ENCODE measurements at regions not wholly inside any gene's neighbourhood (a gene's known extent, or its start where the extent isn't known, plus 50 kb on each side); places are given as distances from the start of the nearest gene placed in this dataset.

GRCh38 chr2:49830846-49831245 lies 676.5 kb upstream of the FSHR start:
- Histone ChIP-seq H3K36me3 (ENCODE audit: control insufficient read depth, insufficient read depth, low read length) (no peaks in the 10 kb centered on the region), H3K27me3 (replicated peaks; ENCODE audit: control insufficient read depth, insufficient read depth, low read length) (no peaks in the 10 kb centered on the region), H3K4me3 (replicated peaks; ENCODE audit: low read depth, low read length) (no peak overlapping the region)
- no peak for DNase-seq (ENCODE audit: extremely low read depth, insufficient read length)
- no peak for TF ChIP-seq CTCF (IDR thresholded peaks at IDR 0.05; ENCODE audit: insufficient read depth, low read length, poor library complexity, severe bottlenecking)

GRCh38 chr2:49827366-49827765 lies 673.1 kb upstream of the FSHR start:
- Histone ChIP-seq H3K4me3 (replicated peaks; ENCODE audit: low read depth, low read length) (no peak overlapping the region), H3K27me3 (replicated peaks; ENCODE audit: control insufficient read depth, insufficient read depth, low read length) (no peaks in the 10 kb centered on the region), H3K36me3 (ENCODE audit: control insufficient read depth, insufficient read depth, low read length) (no peaks in the 10 kb centered on the region)
- DNase-seq (ENCODE audit: extremely low read depth, insufficient read length) = no peak
- no peak for TF ChIP-seq CTCF (IDR thresholded peaks at IDR 0.05; ENCODE audit: insufficient read depth, low read length, poor library complexity, severe bottlenecking)

GRCh38 chr2:49813208-49813607 lies 658.9 kb upstream of the FSHR start:
- DNase-seq (ENCODE audit: extremely low read depth, insufficient read length) = no peak
- no peak overlapping the region for H3K4me3 ChIP-seq (replicated peaks; ENCODE audit: low read depth, low read length)
- TF ChIP-seq CTCF (IDR thresholded peaks at IDR 0.05; ENCODE audit: insufficient read depth, low read length, poor library complexity, severe bottlenecking) = no peak
- H3K36me3 ChIP-seq (ENCODE audit: control insufficient read depth, insufficient read depth, low read length) = no peaks in the 10 kb centered on the region
- H3K27me3 ChIP-seq (replicated peaks; ENCODE audit: control insufficient read depth, insufficient read depth, low read length) = no peaks in the 10 kb centered on the region

- no peaks in the 10 kb centered on the region for H3K36me3 ChIP-seq (ENCODE audit: control insufficient read depth, insufficient read depth, low read length)
- H3K27me3 ChIP-seq (replicated peaks; ENCODE audit: control insufficient read depth, insufficient read depth, low read length) = no peaks in the 10 kb centered on the region
- H3K4me3 ChIP-seq (replicated peaks; ENCODE audit: low read depth, low read length) = no peak overlapping the region
- no peak for DNase-seq (ENCODE audit: extremely low read depth, insufficient read length)
- no peak for TF ChIP-seq CTCF (IDR thresholded peaks at IDR 0.05; ENCODE audit: insufficient read depth, low read length, poor library complexity, severe bottlenecking)
These were observed 658.4 kb upstream of the FSHR start for GRCh38 chr2:49812730-49813129.

GRCh38 chr2:49811502-49811901 lies 657.2 kb upstream of the FSHR start:
- no peak overlapping the region for H3K4me3 ChIP-seq (replicated peaks; ENCODE audit: low read depth, low read length)
- no peak for TF ChIP-seq CTCF (IDR thresholded peaks at IDR 0.05; ENCODE audit: insufficient read depth, low read length, poor library complexity, severe bottlenecking)
- H3K27me3 ChIP-seq (replicated peaks; ENCODE audit: control insufficient read depth, insufficient read depth, low read length) = no peaks in the 10 kb centered on the region
- no peak for DNase-seq (ENCODE audit: extremely low read depth, insufficient read length)
- H3K36me3 ChIP-seq (ENCODE audit: control insufficient read depth, insufficient read depth, low read length) = no peaks in the 10 kb centered on the region

- TF ChIP-seq CTCF (IDR thresholded peaks at IDR 0.05; ENCODE audit: insufficient read depth, low read length, poor library complexity, severe bottlenecking) = no peak
- Histone ChIP-seq H3K27me3 (replicated peaks; ENCODE audit: control insufficient read depth, insufficient read depth, low read length) (no peaks in the 10 kb centered on the region), H3K4me3 (replicated peaks; ENCODE audit: low read depth, low read length) (no peak overlapping the region), H3K36me3 (ENCODE audit: control insufficient read depth, insufficient read depth, low read length) (no peaks in the 10 kb centered on the region)
- no peak for DNase-seq (ENCODE audit: extremely low read depth, insufficient read length)
These were observed 653.4 kb upstream of the FSHR start for GRCh38 chr2:49807689-49808088.

All from GM06990 (cell line).